Body of pancreas (tissue), 4 donors: ENCODE measurements at regions not wholly inside any gene's neighbourhood (a gene's known extent, or its start where the extent isn't known, plus 50 kb on each side); places are given as distances from the start of the nearest gene placed in this dataset.

Source experiments
- ATAC-seq: fragments of 150-250 bp; one replicate; pipeline ENCODE4 v1.9.1; 2016
- DNase-seq, 4 donors: peaks; one replicate each; pipeline ENCODE4 v3.0.0-alpha.2; 2019
- H3K27ac ChIP-seq, 4 donors: fragments of 200-600 bp; sonication (generic); 1 replicate in 3 of 4; 2 replicates in 1 of 4; pipeline versions ENCODE4 v1.5.1 to v1.6.1; 2016 to 2019; ENCODE audit warnings: mild to moderate bottlenecking in 1 of 4, mixed read lengths in 1 of 4, moderate library complexity in 1 of 4
- H3K27me3 ChIP-seq, 2 donors: fragments of 200-600 bp; sonication (generic); one replicate each; pipeline ENCODE4 v1.6.0; 2016; ENCODE audit warnings: mild to moderate bottlenecking in 1 of 2
- H3K36me3 ChIP-seq, 2 donors: fragments of 200-600 bp; sonication (generic); replicated peaks in 1 of 2; 2 replicates each; pipeline ENCODE4 v1.5.1; 2016; ENCODE audit warnings: low read depth in 2 of 2; ENCODE audit not compliant: insufficient read depth in 1 of 2
- H3K4me1 ChIP-seq: fragments of 200-600 bp; sonication (generic); one replicate; pipeline ENCODE4 v1.6.0; 2016
- H3K4me3 ChIP-seq, 2 donors: fragments of 200-600 bp; sonication (generic); 1 replicate in 1 of 2; 2 replicates in 1 of 2; pipeline ENCODE4 v1.5.1; 2016 to 2019
- H3K9me3 ChIP-seq, 3 donors: fragments of 200-600 bp; sonication (generic); 1 replicate in 2 of 3; 2 replicates in 1 of 3; pipeline ENCODE4 v1.5.1; 2016
- CTCF ChIP-seq, 7 experiments: fragments of 450-650 bp in 4 of 7; fragments of 200-600 bp in 3 of 7; sonication (generic) in 3 of 7; IDR thresholded peaks; one replicate each; pipeline ENCODE4 v1.5.1; 2016 to 2019; ENCODE audit warnings: antibody characterized with exemption in 7 of 7
- POLR2A ChIP-seq, 3 donors: fragments of 450-650 bp; IDR thresholded peaks; one replicate each; pipeline ENCODE4 v1.6.1; 2016; ENCODE audit warnings: antibody characterized with exemption in 3 of 3, mild to moderate bottlenecking in 2 of 3
- WGBS, 2 donors: methylation state at CpG; one replicate each; pipeline ENCODE4 v1.1.5; 2017; 5-methylcytosine and 5-hydroxymethylcytosine counted together
- intact Hi-C: fragments of 100-400 bp; cut with DNase I; formaldehyde crosslinking; loops from one replicate; pipeline ENCODE4 v1.15.1; 2023

- H3K27ac ChIP-seq: no peak overlapping the region
- no peaks in the 10 kb centered on the region for H3K36me3 ChIP-seq
- 60 to 72% methylated on average over 3 of the region's 3 CpGs for WGBS, 2 donors
- TF ChIP-seq POLR2A (IDR thresholded peaks at IDR 0.05): no peak
- peaks cover 12% of the 10 kb centered on the region for H3K4me1 ChIP-seq
- intact Hi-C loops: no loop called here
- no peak overlapping the region for H3K4me3 ChIP-seq
- no peak for ATAC-seq
- DNase-seq: no peak
- H3K9me3 ChIP-seq: no peaks in the 10 kb centered on the region
- H3K27me3 ChIP-seq: no peaks in the 10 kb centered on the region
Observed at GRCh38 chr7:115674467-115675024, 356.0 kb downstream of the TFEC start.

GRCh38 chr7:115672024-115672423, 358.5 kb downstream of the TFEC start:
- TF ChIP-seq CTCF (IDR thresholded peaks at IDR 0.05) (no peak), POLR2A (IDR thresholded peaks at IDR 0.05) (no peak)
- Histone ChIP-seq H3K4me1 (no peaks in the 10 kb centered on the region), H3K9me3 (no peaks in the 10 kb centered on the region), H3K27me3 (no peaks in the 10 kb centered on the region), H3K27ac (no peak overlapping the region), H3K36me3 (no peaks in the 10 kb centered on the region), H3K4me3 (no peak overlapping the region)
- intact Hi-C loops: no loop called here
- DNase-seq: no peak
- no peak for ATAC-seq
- 78 to 79% methylated on average over 1 of the region's 1 CpG for WGBS, 2 donors

- no peaks in the 10 kb centered on the region for H3K36me3 ChIP-seq
- no peak overlapping the region for H3K27ac ChIP-seq
- DNase-seq (no peak), ATAC-seq (no peak)
- intact Hi-C loops: no loop called here
- H3K9me3 ChIP-seq: no peaks in the 10 kb centered on the region
- H3K27me3 ChIP-seq: no peaks in the 10 kb centered on the region
- no peak overlapping the region for H3K4me3 ChIP-seq
- no peaks in the 10 kb centered on the region for H3K4me1 ChIP-seq
- no peak for TF ChIP-seq POLR2A (IDR thresholded peaks at IDR 0.05)
- no peak for TF ChIP-seq CTCF (IDR thresholded peaks at IDR 0.05)
Observed at GRCh38 chr7:115662676-115663075, 367.9 kb downstream of the TFEC start.

- WGBS, 2 donors: 76% methylated on average over 2 of the region's 2 CpGs
- Histone ChIP-seq H3K4me3 (no peak overlapping the region), H3K36me3 (no peaks in the 10 kb centered on the region), H3K27me3 (no peaks in the 10 kb centered on the region), H3K9me3 (no peaks in the 10 kb centered on the region), H3K27ac (no peak overlapping the region), H3K4me1 (no peaks in the 10 kb centered on the region)
- DNase-seq (no peak), ATAC-seq (no peak)
- TF ChIP-seq CTCF (IDR thresholded peaks at IDR 0.05): no peak
- no peak for TF ChIP-seq POLR2A (IDR thresholded peaks at IDR 0.05)
- intact Hi-C loops: no loop called here
Observed at GRCh38 chr7:115662120-115662519, 368.4 kb downstream of the TFEC start.

GRCh38 chr7:115658223-115658622, 372.3 kb downstream of the TFEC start:
- H3K4me1 ChIP-seq: no peaks in the 10 kb centered on the region

More at GRCh38 chr7:115658223-115658622, 372.3 kb downstream of the TFEC start:
- Histone ChIP-seq H3K27ac (no peak overlapping the region), H3K27me3 (no peaks in the 10 kb centered on the region), H3K9me3 (no peaks in the 10 kb centered on the region), H3K36me3 (no peaks in the 10 kb centered on the region), H3K4me3 (no peak overlapping the region)
- DNase-seq (no peak), ATAC-seq (no peak)
- 60 to 67% methylated on average over 3 of the region's 3 CpGs for WGBS, 2 donors
- intact Hi-C loops: no loop called here
- TF ChIP-seq POLR2A (IDR thresholded peaks at IDR 0.05) (no peak), CTCF (IDR thresholded peaks at IDR 0.05) (no peak)
